Tibial nerve (tissue), 4 donors: ENCODE measurements at regions not wholly inside any gene's neighbourhood (a gene's known extent, or its start where the extent isn't known, plus 50 kb on each side); places are given as distances from the start of the nearest gene placed in this dataset.

ENCODE experiments used
- DNase-seq, 2 donors: peaks; one replicate each; pipeline ENCODE4 v3.0.0-alpha.2; 2019; ENCODE audit warnings: low spot score in 2 of 2
- H3K27ac ChIP-seq, 4 donors: fragments of 200-600 bp; sonication (generic) in 3 of 4; one replicate each; pipeline ENCODE4 v1.5.1; 2017 to 2019; ENCODE audit warnings: mild to moderate bottlenecking in 1 of 4
- H3K27me3 ChIP-seq, 2 donors: fragments of 200-600 bp; sonication (generic) in 1 of 2; one replicate each; pipeline versions ENCODE4 v1.5.1 to v1.6.0; 2017 to 2019
- H3K36me3 ChIP-seq, 3 donors: fragments of 200-600 bp; sonication (generic); one replicate each; pipeline ENCODE4 v1.5.1; 2018 to 2019
- H3K4me1 ChIP-seq, 4 donors: fragments of 200-600 bp; sonication (generic) in 3 of 4; one replicate each; pipeline ENCODE4 v1.5.1; 2017 to 2019
- H3K4me3 ChIP-seq, 4 donors: fragments of 200-600 bp; sonication (generic) in 3 of 4; one replicate each; pipeline ENCODE4 v1.5.1; 2017 to 2019; ENCODE audit warnings: mild to moderate bottlenecking in 1 of 4, moderate library complexity in 1 of 4
- H3K9me3 ChIP-seq, 4 donors: fragments of 200-600 bp; sonication (generic) in 3 of 4; one replicate each; pipeline ENCODE4 v1.5.1; 2017 to 2019
- CTCF ChIP-seq, 5 experiments: fragments of 200-600 bp in 3 of 5; fragments of 450-650 bp in 2 of 5; sonication (generic) in 3 of 5; IDR thresholded peaks; one replicate each; pipeline ENCODE4 v1.5.1; 2016 to 2019; ENCODE audit warnings: antibody characterized with exemption in 5 of 5, mild to moderate bottlenecking in 3 of 5, moderate library complexity in 2 of 5
- EP300 ChIP-seq, 2 donors: sonication (generic); formaldehyde crosslinking; IDR thresholded peaks; one replicate each; pipeline ENCODE4 v1.6.1; 2017; ENCODE audit warnings: antibody characterized with exemption in 2 of 2, mild to moderate bottlenecking in 1 of 2
- POLR2A ChIP-seq, 2 donors: fragments of 450-650 bp; IDR thresholded peaks; one replicate each; pipeline ENCODE4 v1.6.1; 2017; ENCODE audit warnings: antibody characterized with exemption in 2 of 2, mild to moderate bottlenecking in 2 of 2, moderate library complexity in 2 of 2
- WGBS, 2 donors: methylation state at CpG; one replicate each; pipeline ENCODE4 v1.1.5; 2018; 5-methylcytosine and 5-hydroxymethylcytosine counted together

- H3K4me3 ChIP-seq: no peak overlapping the region
- no peaks in the 10 kb centered on the region for H3K9me3 ChIP-seq
- peaks cover 0 to 6% (median 0%) of the 10 kb centered on the region in 4 donors for H3K4me1 ChIP-seq
- peak overlapping the region in 1 of 4 donors; percentile 86 for H3K27ac ChIP-seq
- H3K27me3 ChIP-seq: no peaks in the 10 kb centered on the region
- 82 to 87% methylated on average over 6 of the region's 6 CpGs for WGBS, 2 donors
- no peak for DNase-seq
- TF ChIP-seq EP300 (IDR thresholded peaks at IDR 0.05) (no peak), POLR2A (IDR thresholded peaks at IDR 0.05) (no peak), CTCF (IDR thresholded peaks at IDR 0.05) (no peak)
- no peaks in the 10 kb centered on the region for H3K36me3 ChIP-seq
Measured at GRCh38 chr5:57576317-57576716, 93.7 kb upstream of the ACTBL2 start.

GRCh38 chr5:57575839-57576238 is 93.2 kb upstream of the ACTBL2 start:
- 86% methylated on average over 9 of the region's 9 CpGs for WGBS, 2 donors
- H3K4me3 ChIP-seq: no peak overlapping the region
- no peaks in the 10 kb centered on the region for H3K36me3 ChIP-seq
- H3K4me1 ChIP-seq: peaks cover 0 to 1% (median 0%) of the 10 kb centered on the region in 4 donors
- no peaks in the 10 kb centered on the region for H3K27me3 ChIP-seq
- no peak for TF ChIP-seq CTCF (IDR thresholded peaks at IDR 0.05)
- TF ChIP-seq POLR2A (IDR thresholded peaks at IDR 0.05): no peak
- no peak for TF ChIP-seq EP300 (IDR thresholded peaks at IDR 0.05)
- no peak for DNase-seq
- no peaks in the 10 kb centered on the region for H3K9me3 ChIP-seq
- H3K27ac ChIP-seq: peak overlapping the region in 1 of 4 donors; percentile 86

- Histone ChIP-seq H3K9me3 (no peaks in the 10 kb centered on the region), H3K27ac (no peak overlapping the region), H3K27me3 (no peaks in the 10 kb centered on the region), H3K4me1 (peaks cover 0 to 17% (median 7%) of the 10 kb centered on the region in 4 donors), H3K4me3 (no peak overlapping the region), H3K36me3 (no peaks in the 10 kb centered on the region)
- TF ChIP-seq POLR2A (IDR thresholded peaks at IDR 0.05): no peak
- TF ChIP-seq CTCF (IDR thresholded peaks at IDR 0.05): no peak
- TF ChIP-seq EP300 (IDR thresholded peaks at IDR 0.05): no peak
- DNase-seq: no peak
Measured at GRCh38 chr5:57572461-57572860, 89.8 kb upstream of the ACTBL2 start.

- Histone ChIP-seq H3K4me1 (peaks cover 0 to 24% (median 7%) of the 10 kb centered on the region in 4 donors), H3K4me3 (no peak overlapping the region), H3K9me3 (no peaks in the 10 kb centered on the region), H3K27me3 (no peaks in the 10 kb centered on the region), H3K27ac (peak overlapping the region in 1 of 4 donors; percentile 75), H3K36me3 (no peaks in the 10 kb centered on the region)
- no peak for DNase-seq
- 20 to 43% methylated on average over 1 of the region's 1 CpG for WGBS, 2 donors
- TF ChIP-seq EP300 (IDR thresholded peaks at IDR 0.05) (no peak), CTCF (IDR thresholded peaks at IDR 0.05) (no peak), POLR2A (IDR thresholded peaks at IDR 0.05) (no peak)
Measured at GRCh38 chr5:57569601-57570000, 87.0 kb upstream of the ACTBL2 start.

- 93 to 95% methylated on average over 3 of the region's 3 CpGs for WGBS, 2 donors
- no peaks in the 10 kb centered on the region for H3K27me3 ChIP-seq
- peaks cover 0 to 24% (median 7%) of the 10 kb centered on the region in 4 donors for H3K4me1 ChIP-seq
- no peak for DNase-seq
- no peak overlapping the region for H3K4me3 ChIP-seq
- TF ChIP-seq EP300 (IDR thresholded peaks at IDR 0.05) (no peak), POLR2A (IDR thresholded peaks at IDR 0.05) (no peak), CTCF (IDR thresholded peaks at IDR 0.05) (no peak)
- no peaks in the 10 kb centered on the region for H3K36me3 ChIP-seq
- H3K27ac ChIP-seq: no peak overlapping the region
- H3K9me3 ChIP-seq: no peaks in the 10 kb centered on the region
Measured at GRCh38 chr5:57568136-57568535, 85.5 kb upstream of the ACTBL2 start.
